IMR-90 (cell line): ENCODE measurements at regions not wholly inside any gene's neighbourhood (a gene's known extent, or its start where the extent isn't known, plus 50 kb on each side); places are given as distances from the start of the nearest gene placed in this dataset.

Experiments
- ATAC-seq: fragments of 200-7000 bp; cut with Tn5 transposase; 2 replicates; pipeline ENCODE4 v1.9.1; 2020; ENCODE audit warnings: low read depth, mild to moderate bottlenecking, moderate library complexity
- BruUV-seq: library from RNA; stranded (reverse); fragments of 400-500 nt; replicated peaks from 2 replicates; lab custom pipeline; 2021; lab: Mats Ljungman, UMichigan
- CTCF ChIA-PET: fragments of 300-600 bp; formaldehyde crosslinking; extraction: SDS; loops from one replicate; lab custom pipeline; 2021; ENCODE audit warnings: antibody characterized with exemption; lab: Yijun Ruan, JAX
- POLR2A ChIA-PET: fragments of 300-600 bp; sonication (Branson Sonifier 250); formaldehyde crosslinking; loops from one replicate; lab custom pipeline; 2022; ENCODE audit warnings: antibody characterized with exemption; ENCODE audit not compliant: unreplicated experiment; lab: Charles Lee
- DNase-seq: peaks from one replicate; pipeline ENCODE4 v3.0.0; 2013
- H2AFZ ChIP-seq: replicated peaks from 2 replicates; pipeline ENCODE3; 2013; ENCODE audit warnings: low read length, mild to moderate bottlenecking; ENCODE audit not compliant: poor library complexity
- H2AK5ac ChIP-seq: 2 replicates; pipeline ENCODE4 v1.6.1; 2013; ENCODE audit warnings: low read depth, low read length, inconsistent platforms
- H2AK9ac ChIP-seq: replicated peaks from 2 replicates; pipeline ENCODE3; 2013; ENCODE audit warnings: mild to moderate bottlenecking, low read depth, low read length, moderate library complexity; ENCODE audit not compliant: poor library complexity
- H2BK120ac ChIP-seq: 2 replicates; pipeline ENCODE4 v1.6.1; 2013; ENCODE audit warnings: low read depth, low read length, inconsistent platforms
- H2BK15ac ChIP-seq: 3 replicates; pipeline ENCODE4 v1.6.1; 2013; ENCODE audit warnings: low read depth, low read length, inconsistent platforms
- H2BK20ac ChIP-seq: 2 replicates; pipeline ENCODE4 v1.6.1; 2013; ENCODE audit warnings: low read depth, mild to moderate bottlenecking, inconsistent platforms, low read length, moderate library complexity
- H2BK5ac ChIP-seq: 2 replicates; pipeline ENCODE4 v1.6.1; 2013; ENCODE audit warnings: mild to moderate bottlenecking, low read depth, low read length, inconsistent platforms; ENCODE audit not compliant: poor library complexity, severe bottlenecking
- H3K14ac ChIP-seq: replicated peaks from 2 replicates; pipeline ENCODE4 v1.6.1; 2013; ENCODE audit warnings: low read depth, low read length, inconsistent platforms
- H3K18ac ChIP-seq: 2 replicates; pipeline ENCODE4 v1.6.1; 2013; ENCODE audit warnings: low read depth, low read length, control low read depth
- H3K23ac ChIP-seq: 2 replicates; pipeline ENCODE4 v1.6.1; 2013; ENCODE audit warnings: low read depth, low read length, inconsistent platforms
- H3K27ac ChIP-seq: 2 replicates; pipeline ENCODE4 v1.5.1; 2013; ENCODE audit warnings: mild to moderate bottlenecking, control low read depth, low read length; ENCODE audit not compliant: insufficient read depth
- H3K27me3 ChIP-seq: 2 replicates; pipeline ENCODE4 v1.6.1; 2013; ENCODE audit warnings: low read length; ENCODE audit not compliant: control insufficient read depth, insufficient read depth
- H3K36me3 ChIP-seq: 2 replicates; pipeline ENCODE4 v1.6.1; 2013; ENCODE audit warnings: low read length, mixed read lengths; ENCODE audit not compliant: control insufficient read depth, insufficient read depth
- H3K4ac ChIP-seq: 2 replicates; pipeline ENCODE4 v1.6.1; 2013; ENCODE audit warnings: low read depth, low read length, inconsistent platforms
- H3K4me1 ChIP-seq: 2 replicates; pipeline ENCODE4 v1.6.1; 2013; ENCODE audit warnings: low read length, mixed read lengths; ENCODE audit not compliant: control insufficient read depth, insufficient read depth
- H3K4me2 ChIP-seq: 2 replicates; pipeline ENCODE4 v1.6.1; 2013; ENCODE audit warnings: low read depth, mild to moderate bottlenecking, control low read depth, low read length, moderate library complexity
- H3K4me3 ChIP-seq: 2 replicates; pipeline ENCODE4 v1.5.1; 2013; ENCODE audit warnings: low read depth, mild to moderate bottlenecking, control low read depth, low read length, moderate library complexity; ENCODE audit not compliant: insufficient read depth
- H3K56ac ChIP-seq: 2 replicates; pipeline ENCODE4 v1.6.1; 2013; ENCODE audit warnings: low read length, inconsistent platforms; ENCODE audit not compliant: insufficient read depth; ENCODE audit errors: extremely low read depth
- H3K79me1 ChIP-seq, 2 experiments: 2 replicates each; pipeline ENCODE4 v1.6.1; 2013; ENCODE audit warnings: low read length in 2 of 2, inconsistent platforms in 1 of 2, low read depth in 1 of 2
- H3K9ac ChIP-seq: 2 replicates; pipeline ENCODE4 v1.6.1; 2013; ENCODE audit warnings: low read depth, low read length, control low read depth
- H3K9me1 ChIP-seq: 2 replicates; pipeline ENCODE4 v1.6.1; 2013; ENCODE audit warnings: low read length, inconsistent platforms; ENCODE audit not compliant: insufficient read depth
- H3K9me3 ChIP-seq: 2 replicates; pipeline ENCODE4 v1.6.1; 2013; ENCODE audit warnings: low read length; ENCODE audit not compliant: control insufficient read depth, insufficient read depth
- H4K20me1 ChIP-seq: 2 replicates; pipeline ENCODE4 v1.6.1; 2013; ENCODE audit warnings: low read length, inconsistent platforms; ENCODE audit not compliant: insufficient read depth
- H4K5ac ChIP-seq: 2 replicates; pipeline ENCODE4 v1.6.1; 2013; ENCODE audit warnings: mild to moderate bottlenecking, low read depth, low read length, control low read depth
- H4K8ac ChIP-seq, 2 experiments: 2 replicates each; pipeline ENCODE4 v1.6.1; 2013; ENCODE audit warnings: low read depth in 2 of 2, low read length in 2 of 2, control low read depth in 1 of 2, inconsistent platforms in 1 of 2
- H4K91ac ChIP-seq: 2 replicates; pipeline ENCODE4 v1.6.1; 2013; ENCODE audit warnings: low read depth, low read length, inconsistent platforms; ENCODE audit not compliant: insufficient read depth
- BHLHE40 ChIP-seq: fragments of 150-350 bp; IDR thresholded peaks from 2 replicates; pipeline ENCODE4 v1.6.1; 2016; ENCODE audit warnings: mild to moderate bottlenecking, low read depth, low read length
- CHD1 ChIP-seq: IDR thresholded peaks from 2 replicates; pipeline ENCODE4 v1.6.1; 2012; ENCODE audit warnings: low read depth, low read length, improper control_type of control experiment
- MAFK ChIP-seq: IDR thresholded peaks from 2 replicates; pipeline ENCODE4 v1.6.1; 2012; ENCODE audit warnings: low read depth, low read length, improper control_type of control experiment
- MAZ ChIP-seq: IDR thresholded peaks from 2 replicates; pipeline ENCODE4 v1.6.1; 2012; ENCODE audit warnings: low read depth, mild to moderate bottlenecking, low read length, improper control_type of control experiment, moderate library complexity, borderline replicate concordance
- MXI1 ChIP-seq: IDR thresholded peaks from 2 replicates; pipeline ENCODE4 v1.6.1; 2012; ENCODE audit warnings: low read depth, mild to moderate bottlenecking, low read length, moderate library complexity, borderline replicate concordance
- NFE2L2 ChIP-seq: fragments of 150-350 bp; IDR thresholded peaks from 2 replicates; pipeline ENCODE4 v1.6.1; 2016; ENCODE audit warnings: low read depth, mild to moderate bottlenecking, low read length
- POLR2A ChIP-seq: IDR thresholded peaks from 2 replicates; pipeline ENCODE4 v1.6.1; 2012; ENCODE audit warnings: mild to moderate bottlenecking, low read depth, low read length
- RAD21 ChIP-seq: IDR thresholded peaks from 2 replicates; pipeline ENCODE4 v1.6.1; 2012; ENCODE audit warnings: low read length, improper control_type of control experiment
- RCOR1 ChIP-seq: IDR thresholded peaks from 2 replicates; pipeline ENCODE4 v1.6.1; 2012; ENCODE audit warnings: mild to moderate bottlenecking, low read length, improper control_type of control experiment; ENCODE audit not compliant: insufficient replicate concordance
- RFX5 ChIP-seq: IDR thresholded peaks from 2 replicates; pipeline ENCODE4 v1.8.0; 2012; ENCODE audit warnings: low read depth, mild to moderate bottlenecking, low read length, moderate library complexity
- WGBS, 2 experiments: methylation state at CpG; one replicate each; pipeline versions ENCODE4 v1.1.5 to v1.1.7; 2013; ENCODE audit warnings: missing lambda C conversion rate in 2 of 2; ENCODE audit not compliant: insufficient read length in 1 of 2; ENCODE audit errors: extremely low coverage in 2 of 2; 5-methylcytosine and 5-hydroxymethylcytosine counted together
- dilution Hi-C: fragments of 300-500 bp; cut with HindIII; formaldehyde crosslinking; loops from one replicate; pipeline ENCODE4 v1.14.3; 2018; ENCODE audit warnings: low sequenced_read_pairs; ENCODE audit not compliant: unreplicated experiment
- in situ Hi-C: fragments of 300-500 bp; cut with MboI; formaldehyde crosslinking; loops from 3 replicates; pipeline ENCODE4 v1.14.3; 2019; ENCODE audit warnings: low sequenced_read_pairs, inconsistent platforms, mixed read lengths
- intact Hi-C: fragments of 100-400 bp; cut with micrococcal nuclease; formaldehyde crosslinking; loops from 2 replicates; pipeline ENCODE4 v1.10.0; 2022

DNA sequence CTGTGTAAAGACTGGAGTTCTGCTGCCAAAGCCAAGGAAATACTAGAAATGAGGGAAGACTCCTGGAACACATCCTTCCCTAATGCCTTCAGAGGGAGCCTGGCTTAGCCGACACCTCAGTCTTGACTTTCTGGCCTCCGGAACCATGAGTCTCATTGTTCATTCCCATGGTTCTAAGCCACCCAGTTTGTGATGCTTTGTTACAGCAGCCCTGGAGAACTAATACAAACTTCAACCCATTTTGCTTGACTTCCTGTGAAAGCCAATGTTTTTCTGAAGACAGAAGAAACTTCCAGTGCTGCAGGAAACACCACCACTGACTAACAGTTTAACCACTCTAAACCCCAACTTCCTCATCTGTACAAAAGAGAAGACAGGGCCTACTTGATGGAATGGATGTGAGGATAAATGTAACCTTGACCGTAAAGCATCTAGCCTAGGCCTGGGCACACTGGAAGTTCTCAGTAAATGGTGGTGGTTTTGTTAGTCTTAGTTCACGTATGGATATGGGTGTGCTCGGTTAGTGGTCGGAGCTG, 85.9 kb upstream of the RFX8 start:
- 0 out of 3 replicates have a peak overlapping the region, but pooled peaks have one; percentile 36 for H2BK15ac ChIP-seq
- H3K23ac ChIP-seq = no peak overlapping the region
- H4K8ac ChIP-seq = no peak overlapping the region
- H3K9me3 ChIP-seq = no peaks in the 10 kb centered on the region
- 100% methylated on average over 5 of the region's 6 CpGs; no CpG with 5 or more reads in 1 of the 2 experiments for WGBS, 2 experiments
- no peak overlapping the region for H3K4ac ChIP-seq
- POLR2A ChIA-PET = no interaction called here
- H2BK120ac ChIP-seq = no peak overlapping the region
- peaks cover 9% of the 10 kb centered on the region for H3K4me1 ChIP-seq
- no peak overlapping the region for H2BK5ac ChIP-seq
- H3K36me3 ChIP-seq = no peaks in the 10 kb centered on the region
- dilution Hi-C loops (no loop called here), in situ Hi-C loops (no loop called here), intact Hi-C loops (no loop called here)
- H4K5ac ChIP-seq = no peak overlapping the region
- ATAC-seq (no peak), DNase-seq (no peak)
- H2BK20ac ChIP-seq = no peak overlapping the region
- H3K9ac ChIP-seq = no peak overlapping the region
- no peak overlapping the region for H3K56ac ChIP-seq
- no TSS peak for BruUV-seq
- H3K9me1 ChIP-seq = no peaks in the 10 kb centered on the region
- CTCF ChIA-PET = no interaction called here
- no peak overlapping the region for H3K4me3 ChIP-seq
- peaks cover 0 to 4% of the 10 kb centered on the region in 2 experiments; a peak in 1 of 4 replicates for H3K79me1 ChIP-seq
- H3K4me2 ChIP-seq = no peak overlapping the region
- no peak overlapping the region; the same call in 1 of the 2 replicates for H3K14ac ChIP-seq
- H3K27ac ChIP-seq = no peak overlapping the region
- no peak overlapping the region for H2AK9ac ChIP-seq
- H2AFZ ChIP-seq = no peak overlapping the region
- H4K20me1 ChIP-seq = no peaks in the 10 kb centered on the region; the same call in 1 of the 2 replicates
- H4K91ac ChIP-seq = no peak overlapping the region
- no peak overlapping the region; the same call in 1 of the 2 replicates for H2AK5ac ChIP-seq
- no peak overlapping the region for H3K18ac ChIP-seq
- TF ChIP-seq BHLHE40 (no peak), POLR2A (no peak), RAD21 (no peak), MXI1 (no peak), NFE2L2 (no peak), RFX5 (no peak), CHD1 (no peak), MAZ (no peak), MAFK (no peak), RCOR1 (no peak)
- peaks cover 7% of the 10 kb centered on the region for H3K27me3 ChIP-seq
